Fibroblast of lung (primary cell): ENCODE measurements at regions not wholly inside any gene's neighbourhood (a gene's known extent, or its start where the extent isn't known, plus 50 kb on each side); places are given as distances from the start of the nearest gene placed in this dataset.

Source experiments
- DNase-seq, 2 donors: peaks; one replicate each; pipeline versions ENCODE4 v3.0.0 to v3.0.0-alpha.2; 2010; ENCODE audit warnings: low read depth in 2 of 2
- H2AFZ ChIP-seq: 2 replicates; pipeline ENCODE4 v1.5.1; 2012; ENCODE audit warnings: low read length, control low read depth, inconsistent platforms
- H3K27ac ChIP-seq: 2 replicates; pipeline ENCODE4 v1.5.1; 2011; ENCODE audit warnings: low read length, control low read depth; ENCODE audit not compliant: insufficient read depth
- H3K27me3 ChIP-seq: 2 replicates; pipeline ENCODE4 v1.5.1; 2011; ENCODE audit warnings: mild to moderate bottlenecking, low read length; ENCODE audit not compliant: control insufficient read depth, insufficient read depth
- H3K36me3 ChIP-seq: 2 replicates; pipeline ENCODE4 v1.5.1; 2011; ENCODE audit warnings: low read length; ENCODE audit not compliant: control insufficient read depth, insufficient read depth
- H3K4me1 ChIP-seq: 2 replicates; pipeline ENCODE4 v1.5.1; 2011; ENCODE audit warnings: low read length; ENCODE audit not compliant: control insufficient read depth, insufficient read depth; ENCODE audit errors: extremely low read depth
- H3K4me2 ChIP-seq: 2 replicates; pipeline ENCODE4 v1.5.1; 2011; ENCODE audit warnings: low read length, control low read depth; ENCODE audit not compliant: insufficient read depth; ENCODE audit errors: extremely low read depth
- H3K4me3 ChIP-seq, 4 experiments: fragments of 200-600 bp in 1 of 4; sonication (generic) in 1 of 4; replicated peaks in 1 of 4; 2 replicates each; pipeline ENCODE4 v1.5.1; 2011 to 2016; ENCODE audit warnings: low read length in 4 of 4, low read depth in 3 of 4, mild to moderate bottlenecking in 3 of 4, control low read depth in 2 of 4, inconsistent platforms in 1 of 4, mixed read lengths in 1 of 4; ENCODE audit not compliant: insufficient read depth in 1 of 4; ENCODE audit errors: control extremely low read depth in 1 of 4
- H3K79me2 ChIP-seq: 2 replicates; pipeline ENCODE4 v1.5.1; 2012; ENCODE audit warnings: mild to moderate bottlenecking, low read length, inconsistent platforms; ENCODE audit not compliant: control insufficient read depth, insufficient read depth
- H3K9ac ChIP-seq: 2 replicates; pipeline ENCODE4 v1.5.1; 2011; ENCODE audit warnings: mild to moderate bottlenecking, low read length, control low read depth; ENCODE audit not compliant: insufficient read depth
- H3K9me3 ChIP-seq: 2 replicates; pipeline ENCODE4 v1.5.1; 2012; ENCODE audit warnings: low read depth, low read length; ENCODE audit not compliant: control insufficient read depth, insufficient read depth
- H4K20me1 ChIP-seq: 2 replicates; pipeline ENCODE4 v1.5.1; 2011; ENCODE audit warnings: low read length; ENCODE audit not compliant: control insufficient read depth, insufficient read depth; ENCODE audit errors: extremely low read depth
- EZH2 ChIP-seq: IDR thresholded peaks from 2 replicates; pipeline ENCODE4 v1.5.1; 2012; ENCODE audit warnings: low read length, control low read depth, mild to moderate bottlenecking; ENCODE audit errors: missing control alignments
- TF ChIP-seq, protein P1 (sequence below), 2 donors: IDR thresholded peaks in 1 of 2; conservative IDR thresholded peaks in 1 of 2; 1 replicate in 1 of 2; 2 replicates in 1 of 2; pipeline ENCODE4 v1.5.1; 2011 to 2012; ENCODE audit warnings: low read length in 2 of 2, control low read depth in 1 of 2, inconsistent platforms in 1 of 2, low read depth in 1 of 2, mild to moderate bottlenecking in 1 of 2

DNA sequence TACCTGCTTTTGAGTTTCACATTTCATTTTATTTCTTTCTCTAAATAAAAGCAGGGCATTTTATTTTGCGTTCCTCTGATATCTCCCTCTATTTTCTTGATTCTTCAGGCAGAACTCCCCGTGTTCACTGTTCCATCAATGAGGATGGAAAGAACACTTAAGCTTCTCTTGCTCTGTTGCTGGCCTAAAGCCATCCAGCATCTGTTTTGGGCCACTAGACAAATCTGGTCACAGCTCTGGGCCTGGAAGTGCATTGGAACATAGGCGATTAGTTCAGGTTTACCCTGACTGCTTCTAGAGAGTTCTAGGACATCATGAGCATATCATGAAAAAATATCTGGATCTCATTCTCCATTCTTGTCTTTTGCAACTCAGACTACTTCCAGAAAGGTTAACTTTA lies 611.2 kb downstream of the UTRN start:
- Histone ChIP-seq H3K27ac (no peak overlapping the region), H3K4me1 (peaks cover 3% of the 10 kb centered on the region), H3K9ac (no peak overlapping the region), H3K36me3 (no peaks in the 10 kb centered on the region), H2AFZ (no peak overlapping the region), H3K4me3 (no peak overlapping the region), H4K20me1 (no peaks in the 10 kb centered on the region), H3K27me3 (no peaks in the 10 kb centered on the region), H3K4me2 (no peak overlapping the region), H3K79me2 (no peaks in the 10 kb centered on the region), H3K9me3 (no peaks in the 10 kb centered on the region)
- TF ChIP-seq EZH2: no peak
- TF ChIP-seq, protein P1, sequence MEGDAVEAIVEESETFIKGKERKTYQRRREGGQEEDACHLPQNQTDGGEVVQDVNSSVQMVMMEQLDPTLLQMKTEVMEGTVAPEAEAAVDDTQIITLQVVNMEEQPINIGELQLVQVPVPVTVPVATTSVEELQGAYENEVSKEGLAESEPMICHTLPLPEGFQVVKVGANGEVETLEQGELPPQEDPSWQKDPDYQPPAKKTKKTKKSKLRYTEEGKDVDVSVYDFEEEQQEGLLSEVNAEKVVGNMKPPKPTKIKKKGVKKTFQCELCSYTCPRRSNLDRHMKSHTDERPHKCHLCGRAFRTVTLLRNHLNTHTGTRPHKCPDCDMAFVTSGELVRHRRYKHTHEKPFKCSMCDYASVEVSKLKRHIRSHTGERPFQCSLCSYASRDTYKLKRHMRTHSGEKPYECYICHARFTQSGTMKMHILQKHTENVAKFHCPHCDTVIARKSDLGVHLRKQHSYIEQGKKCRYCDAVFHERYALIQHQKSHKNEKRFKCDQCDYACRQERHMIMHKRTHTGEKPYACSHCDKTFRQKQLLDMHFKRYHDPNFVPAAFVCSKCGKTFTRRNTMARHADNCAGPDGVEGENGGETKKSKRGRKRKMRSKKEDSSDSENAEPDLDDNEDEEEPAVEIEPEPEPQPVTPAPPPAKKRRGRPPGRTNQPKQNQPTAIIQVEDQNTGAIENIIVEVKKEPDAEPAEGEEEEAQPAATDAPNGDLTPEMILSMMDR (conservative IDR thresholded peaks at IDR 0.05 in 1 of 2, IDR thresholded peaks at IDR 0.05 in 1 of 2; ENCODE audit: low read depth in 1 of 2, low read length in 2 of 2): no peak
- no peak for DNase-seq

DNA sequence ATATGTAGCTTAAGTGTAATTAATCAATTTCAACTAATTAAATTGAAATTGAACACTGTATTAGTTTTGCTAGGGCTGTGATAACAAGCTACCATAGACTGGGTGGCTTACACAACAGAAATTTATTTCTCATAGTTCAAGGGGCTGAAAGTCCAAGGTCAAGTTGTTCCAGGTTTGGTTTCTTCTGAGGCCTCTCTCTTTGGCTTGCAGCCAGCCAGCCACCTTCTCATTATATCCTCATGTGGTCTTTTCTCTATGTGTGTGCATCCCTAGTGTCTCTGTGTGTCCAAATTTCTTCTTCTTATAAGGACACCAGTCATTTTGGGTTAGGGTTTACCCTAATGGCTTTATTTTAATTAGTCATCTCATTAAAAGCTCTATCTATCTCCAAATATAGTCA lies 611.7 kb downstream of the UTRN start:
- H4K20me1 ChIP-seq: no peaks in the 10 kb centered on the region
- no peaks in the 10 kb centered on the region for H3K36me3 ChIP-seq
- H2AFZ ChIP-seq: no peak overlapping the region
- peaks cover 3% of the 10 kb centered on the region for H3K4me1 ChIP-seq
- no peak overlapping the region for H3K4me2 ChIP-seq
- H3K9ac ChIP-seq: no peak overlapping the region
- H3K4me3 ChIP-seq: no peak overlapping the region
- H3K27me3 ChIP-seq: no peaks in the 10 kb centered on the region
- H3K79me2 ChIP-seq: no peaks in the 10 kb centered on the region
- no peak overlapping the region for H3K27ac ChIP-seq
- no peak for DNase-seq
- no peaks in the 10 kb centered on the region for H3K9me3 ChIP-seq
- TF ChIP-seq EZH2: no peak
- TF ChIP-seq, protein P1 (conservative IDR thresholded peaks at IDR 0.05 in 1 of 2, IDR thresholded peaks at IDR 0.05 in 1 of 2; ENCODE audit: low read depth in 1 of 2, low read length in 2 of 2): no peak

DNA sequence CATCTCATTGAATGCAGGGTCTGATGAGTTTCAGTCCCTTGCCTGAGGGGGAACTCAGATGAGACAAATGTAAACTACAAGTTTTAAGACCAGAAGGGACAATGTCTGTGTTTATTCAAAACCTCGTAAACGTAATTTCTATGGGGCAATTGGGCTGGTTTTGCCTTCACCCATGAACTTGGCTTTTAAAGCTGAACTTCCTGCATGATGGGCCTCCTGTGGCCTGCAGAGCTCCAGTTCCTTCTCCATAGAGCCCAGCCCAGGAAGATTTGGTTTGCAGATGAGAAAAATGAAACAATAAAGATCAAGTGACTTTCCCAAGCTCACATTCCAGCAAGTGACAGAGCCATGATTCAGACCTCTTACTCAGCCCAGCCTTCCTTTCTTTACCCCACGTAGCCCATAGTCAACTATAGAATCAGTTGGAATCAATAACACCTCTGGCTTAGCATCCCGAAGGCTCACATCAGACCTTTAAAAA lies 612.3 kb downstream of the UTRN start:
- no peak overlapping the region for H3K4me3 ChIP-seq
- TF ChIP-seq, protein P1 (conservative IDR thresholded peaks at IDR 0.05 in 1 of 2, IDR thresholded peaks at IDR 0.05 in 1 of 2; ENCODE audit: low read depth in 1 of 2, low read length in 2 of 2): no peak
- no peak for TF ChIP-seq EZH2
- peak; percentile 53 to 86 for DNase-seq
- H3K9me3 ChIP-seq: no peaks in the 10 kb centered on the region
- no peaks in the 10 kb centered on the region for H3K27me3 ChIP-seq
- peaks cover 3% of the 10 kb centered on the region for H3K4me1 ChIP-seq
- H4K20me1 ChIP-seq: no peaks in the 10 kb centered on the region
- H3K9ac ChIP-seq: no peak overlapping the region
- H3K36me3 ChIP-seq: no peaks in the 10 kb centered on the region
- peak overlapping the region; percentile 61 for H3K27ac ChIP-seq
- H3K79me2 ChIP-seq: no peaks in the 10 kb centered on the region
- H3K4me2 ChIP-seq: peak overlapping the region; percentile 1
- no peak overlapping the region for H2AFZ ChIP-seq
